Nephron progenitor cell (in vitro differentiated cells): ENCODE measurements at regions not wholly inside any gene's neighbourhood (a gene's known extent, or its start where the extent isn't known, plus 50 kb on each side); places are given as distances from the start of the nearest gene placed in this dataset.

ENCODE experiments used
- DNase-seq: peaks from one replicate; pipeline ENCODE4 v3.0.0; 2021
- H3K27ac Mint-ChIP-seq: 2 replicates; pipeline ENCODE4 v1.8.0; 2021; ENCODE audit warnings: mild to moderate bottlenecking, moderate library complexity, mixed read lengths
- H3K27me3 Mint-ChIP-seq: 2 replicates; pipeline ENCODE4 v1.8.0; 2021; ENCODE audit warnings: mild to moderate bottlenecking, low read depth, mixed read lengths; ENCODE audit not compliant: poor library complexity
- H3K36me3 Mint-ChIP-seq: 2 replicates; pipeline ENCODE4 v1.8.0; 2021; ENCODE audit warnings: low read depth, mixed read lengths
- H3K4me1 Mint-ChIP-seq: 2 replicates; pipeline ENCODE4 v1.8.0; 2021; ENCODE audit warnings: mixed read lengths
- H3K4me3 Mint-ChIP-seq: 2 replicates; pipeline ENCODE4 v1.8.0; 2021; ENCODE audit warnings: mild to moderate bottlenecking, moderate library complexity, mixed read lengths
- H3K9me3 Mint-ChIP-seq: 2 replicates; pipeline ENCODE4 v1.8.0; 2021; ENCODE audit warnings: mild to moderate bottlenecking, moderate library complexity, mixed read lengths
- CTCF ChIP-seq: fragments of 200-600 bp; sonication (generic); IDR thresholded peaks from 2 replicates; pipeline ENCODE4 v1.5.0; 2021; ENCODE audit warnings: antibody characterized with exemption

- Mint-ChIP-seq H3K9me3 (no peaks in the 10 kb centered on the region), H3K27me3 (peaks cover 63% of the 10 kb centered on the region), H3K27ac (no peak overlapping the region), H3K4me1 (peaks cover 20% of the 10 kb centered on the region), H3K4me3 (peak overlapping the region; percentile 58), H3K36me3 (no peaks in the 10 kb centered on the region)
- no peak for TF ChIP-seq CTCF
- peak; percentile 72 for DNase-seq
Observed at GRCh38 chr13:107864543-107865317, 350.6 kb downstream of the LIG4 start.

- H3K27me3 Mint-ChIP-seq, result peaks cover 21% of the 10 kb centered on the region
- no peak for DNase-seq
- TF ChIP-seq CTCF, result no peak
- H3K4me3 Mint-ChIP-seq, result no peak overlapping the region
- peaks cover 7% of the 10 kb centered on the region for H3K4me1 Mint-ChIP-seq
- no peaks in the 10 kb centered on the region for H3K9me3 Mint-ChIP-seq
- no peak overlapping the region for H3K27ac Mint-ChIP-seq
- H3K36me3 Mint-ChIP-seq, result no peaks in the 10 kb centered on the region
Observed at GRCh38 chr13:107860284-107860683, 355.1 kb downstream of the LIG4 start.

- Mint-ChIP-seq H3K4me3 (no peak overlapping the region), H3K9me3 (no peaks in the 10 kb centered on the region), H3K27ac (no peak overlapping the region), H3K27me3 (no peaks in the 10 kb centered on the region), H3K4me1 (no peaks in the 10 kb centered on the region), H3K36me3 (no peaks in the 10 kb centered on the region)
- no peak for DNase-seq
- TF ChIP-seq CTCF, result no peak
Observed at GRCh38 chr13:107854880-107855279, 360.5 kb downstream of the LIG4 start.

GRCh38 chr13:107852072-107852471, 363.3 kb downstream of the LIG4 start:
- DNase-seq, result no peak
- H3K27me3 Mint-ChIP-seq, result no peaks in the 10 kb centered on the region
- no peaks in the 10 kb centered on the region for H3K9me3 Mint-ChIP-seq
- H3K4me1 Mint-ChIP-seq, result peaks cover 7% of the 10 kb centered on the region
- TF ChIP-seq CTCF, result no peak
- no peak overlapping the region for H3K27ac Mint-ChIP-seq
- no peaks in the 10 kb centered on the region for H3K36me3 Mint-ChIP-seq
- no peak overlapping the region for H3K4me3 Mint-ChIP-seq

- Mint-ChIP-seq H3K9me3 (no peaks in the 10 kb centered on the region), H3K27me3 (no peaks in the 10 kb centered on the region), H3K36me3 (no peaks in the 10 kb centered on the region), H3K27ac (no peak overlapping the region), H3K4me1 (peaks cover 7% of the 10 kb centered on the region), H3K4me3 (no peak overlapping the region)
- no peak for DNase-seq
- no peak for TF ChIP-seq CTCF
Observed at GRCh38 chr13:107851670-107852069, 363.7 kb downstream of the LIG4 start.

- H3K4me3 Mint-ChIP-seq, result no peak overlapping the region
- no peak overlapping the region for H3K27ac Mint-ChIP-seq
- peaks cover 7% of the 10 kb centered on the region for H3K4me1 Mint-ChIP-seq
- H3K36me3 Mint-ChIP-seq, result no peaks in the 10 kb centered on the region
- H3K27me3 Mint-ChIP-seq, result peaks cover 3% of the 10 kb centered on the region
- TF ChIP-seq CTCF, result no peak
- peak; percentile 14 for DNase-seq
- H3K9me3 Mint-ChIP-seq, result no peaks in the 10 kb centered on the region
Observed at GRCh38 chr13:107847406-107847805, 367.9 kb downstream of the LIG4 start.
